H1 (cell line): ENCODE measurements at regions not wholly inside any gene's neighbourhood (a gene's known extent, or its start where the extent isn't known, plus 50 kb on each side); places are given as distances from the start of the nearest gene placed in this dataset.

ENCODE experiments used
- BCL11A ChIP-seq, 2 experiments: IDR thresholded peaks; one replicate each; pipeline ENCODE4 v1.6.1; 2011; ENCODE audit warnings: low read depth in 2 of 2, low read length in 2 of 2, mild to moderate bottlenecking in 2 of 2
- CTBP2 ChIP-seq: IDR thresholded peaks from 2 replicates; pipeline ENCODE4 v1.7.0; 2011; ENCODE audit warnings: borderline replicate concordance, mild to moderate bottlenecking, moderate library complexity, mixed read lengths, low read length; ENCODE audit not compliant: insufficient read depth, insufficient read length
- TEAD4 ChIP-seq: IDR thresholded peaks from 2 replicates; pipeline ENCODE4 v1.6.1; 2012; ENCODE audit warnings: low read depth, low read length, inconsistent platforms, mixed read lengths

DNA sequence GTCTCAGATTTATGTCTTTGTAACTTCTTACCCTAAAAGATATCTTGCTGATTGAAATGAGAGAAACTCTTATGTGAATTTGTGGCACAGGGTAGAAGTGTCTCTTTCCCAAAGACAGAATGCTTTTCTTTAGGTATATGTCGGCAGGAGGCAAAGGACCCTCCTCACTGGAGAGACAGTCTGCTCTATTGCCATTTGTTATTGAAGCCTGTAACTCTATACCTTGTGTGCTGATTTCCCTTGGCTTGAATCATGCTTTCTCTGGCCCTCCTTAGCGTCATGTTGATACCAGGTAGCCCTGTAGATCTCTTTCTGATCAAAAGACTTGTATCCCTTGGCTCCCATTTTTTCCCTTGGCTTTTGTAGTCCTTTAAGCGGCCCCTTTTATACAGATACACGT, 284.3 kb downstream of the CXXC4 start (continued):
- TF ChIP-seq CTBP2 (no peak), BCL11A (IDR thresholded peaks at IDR 0.05; ENCODE audit: low read depth in 2 of 2, low read length in 2 of 2) (no peak), TEAD4 (no peak)
